Stimulated activated CD8-positive, alpha-beta memory T cell treated with anti-CD3 and anti-CD28 coated beads, Interleukin-4, amount 100 ng/mL, for 4 hours (primary cell): ENCODE measurements at regions not wholly inside any gene's neighbourhood (a gene's known extent, or its start where the extent isn't known, plus 50 kb on each side); places are given as distances from the start of the nearest gene placed in this dataset.

Experiments
- DNase-seq, 2 donors: peaks; one replicate each; pipeline ENCODE4 v3.0.0-alpha.2; 2020; ENCODE audit warnings: low read depth in 2 of 2, low spot score in 1 of 2

- no peak for DNase-seq
These were observed 126.5 kb downstream of the SYF2 start for GRCh38 chr1:25105836-25106235.

GRCh38 chr1:25104932-25105561 is 127.3 kb downstream of the SYF2 start:
- no peak for DNase-seq

- no peak for DNase-seq
These were observed 129.0 kb downstream of the SYF2 start for GRCh38 chr1:25103164-25103795.

GRCh38 chr1:25100151-25100833 is 132.0 kb downstream of the SYF2 start:
- DNase-seq: no peak

GRCh38 chr1:25099343-25099951 is 132.9 kb downstream of the SYF2 start:
- no peak for DNase-seq

GRCh38 chr1:25098717-25099116 is 133.6 kb downstream of the SYF2 start:
- no peak for DNase-seq

- no peak for DNase-seq
These were observed 135.8 kb downstream of the SYF2 start for GRCh38 chr1:25096307-25097150.

- no peak for DNase-seq
These were observed 136.6 kb downstream of the SYF2 start for GRCh38 chr1:25095635-25096200.

- no peak for DNase-seq
These were observed 137.3 kb downstream of the SYF2 start for GRCh38 chr1:25094995-25095394.

- no peak for DNase-seq
These were observed 138.1 kb downstream of the SYF2 start for GRCh38 chr1:25094229-25094628.

GRCh38 chr1:25091658-25092057 is 140.6 kb downstream of the SYF2 start:
- DNase-seq: no peak

GRCh38 chr1:25090707-25091422 is 141.4 kb downstream of the SYF2 start:
- DNase-seq: no peak

GRCh38 chr1:25089772-25090171 is 142.5 kb downstream of the SYF2 start:
- no peak for DNase-seq

- DNase-seq: no peak
These were observed 143.4 kb downstream of the SYF2 start for GRCh38 chr1:25088946-25089345.

- no peak for DNase-seq
These were observed 144.1 kb downstream of the SYF2 start for GRCh38 chr1:25088180-25088701.

GRCh38 chr1:25086518-25087079 is 145.7 kb downstream of the SYF2 start:
- DNase-seq: no peak

- no peak for DNase-seq
These were observed 147.9 kb downstream of the SYF2 start for GRCh38 chr1:25084407-25084806.

GRCh38 chr1:25083481-25084345 is 148.6 kb downstream of the SYF2 start:
- no peak for DNase-seq

GRCh38 chr1:25082995-25083394 is 149.3 kb downstream of the SYF2 start:
- no peak for DNase-seq
